Endothelial cell of umbilical vein (primary cell): ENCODE measurements at regions not wholly inside any gene's neighbourhood (a gene's known extent, or its start where the extent isn't known, plus 50 kb on each side); places are given as distances from the start of the nearest gene placed in this dataset.

Experiments
- BruUV-seq: library from RNA; stranded (reverse); fragments of 400-500 nt; replicated peaks from 2 replicates; lab custom pipeline; 2021; lab: Mats Ljungman, UMichigan
- CTCF ChIA-PET: fragments of 300-600, 350-600 bp; sonication (Branson Sonifier 250); formaldehyde crosslinking; loops from one replicate; lab custom pipeline; 2021; ENCODE audit warnings: antibody characterized with exemption, inconsistent platforms; lab: Charles Lee
- POLR2A ChIA-PET: fragments of 300-600, 350-600 bp; sonication (Branson Sonifier 250); formaldehyde crosslinking; loops from one replicate; lab custom pipeline; 2021; ENCODE audit warnings: antibody characterized with exemption, inconsistent platforms; lab: Charles Lee
- DNase-seq: peaks from one replicate; pipeline ENCODE4 v3.0.0-alpha.2; 2011; ENCODE audit warnings: low read depth, low spot score
- FAIRE-seq: peaks from 2 replicates; lab custom pipeline; 2011; peaks lifted over from hg19 to GRCh38; lab: Jason Lieb, UNC
- H2AFZ ChIP-seq: 2 replicates; pipeline ENCODE4 v1.6.0; 2012; ENCODE audit warnings: low read depth, low read length, control low read depth, inconsistent platforms
- H3K27ac ChIP-seq: 2 replicates; pipeline ENCODE4 v1.5.1; 2011; ENCODE audit warnings: low read depth, mild to moderate bottlenecking, control low read depth, low read length, moderate library complexity; ENCODE audit not compliant: insufficient read depth
- H3K27me3 ChIP-seq, 2 experiments: 2 replicates each; pipeline versions ENCODE4 v1.6.0 to v1.6.1; 2011; ENCODE audit warnings: low read length in 2 of 2, mixed read lengths in 1 of 2; ENCODE audit not compliant: control insufficient read depth in 2 of 2, insufficient read depth in 2 of 2
- H3K36me3 ChIP-seq, 2 experiments: 2 replicates in 1 of 2; 3 replicates in 1 of 2; pipeline ENCODE4 v1.5.1; 2011; ENCODE audit warnings: low read length in 2 of 2, mild to moderate bottlenecking in 1 of 2, moderate library complexity in 1 of 2; ENCODE audit not compliant: control insufficient read depth in 2 of 2, insufficient read depth in 2 of 2; ENCODE audit errors: extremely low read depth in 1 of 2
- H3K4me1 ChIP-seq: 3 replicates; pipeline ENCODE4 v1.5.1; 2011; ENCODE audit warnings: mild to moderate bottlenecking, low read length; ENCODE audit not compliant: control insufficient read depth, insufficient read depth; ENCODE audit errors: extremely low read depth
- H3K4me2 ChIP-seq: 2 replicates; pipeline ENCODE4 v1.6.1; 2011; ENCODE audit warnings: low read length, control low read depth, mixed read lengths; ENCODE audit not compliant: insufficient read depth
- H3K4me3 ChIP-seq, 3 experiments: fragments of 200-600 bp in 1 of 3; sonication (generic), shearing (Covaris generic) in 1 of 3; replicated peaks in 1 of 3; 2 replicates each; pipeline ENCODE4 v1.5.1; 2011 to 2016; ENCODE audit warnings: control low read depth in 3 of 3, low read length in 3 of 3, mild to moderate bottlenecking in 2 of 3, inconsistent platforms in 1 of 3, low read depth in 1 of 3, moderate library complexity in 1 of 3; ENCODE audit not compliant: insufficient read depth in 1 of 3
- H3K79me2 ChIP-seq: 2 replicates; pipeline ENCODE4 v1.6.0; 2012; ENCODE audit warnings: low read length, inconsistent platforms; ENCODE audit not compliant: control insufficient read depth, insufficient read depth
- H3K9ac ChIP-seq: replicated peaks from 2 replicates; pipeline ENCODE3; 2011; ENCODE audit warnings: low read length, control low read depth; ENCODE audit not compliant: insufficient read depth; ENCODE audit errors: extremely low read depth
- H3K9me1 ChIP-seq: replicated peaks from 3 replicates; pipeline ENCODE4 v1.6.0; 2011; ENCODE audit warnings: mild to moderate bottlenecking, low read length; ENCODE audit not compliant: control insufficient read depth, insufficient read depth; ENCODE audit errors: extremely low read depth
- H3K9me3 ChIP-seq: replicated peaks from 2 replicates; pipeline ENCODE4 v1.5.1; 2012; ENCODE audit warnings: low read length, inconsistent platforms; ENCODE audit not compliant: control insufficient read depth, insufficient read depth
- H4K20me1 ChIP-seq: replicated peaks from 2 replicates; pipeline ENCODE3; 2011; ENCODE audit warnings: mild to moderate bottlenecking, low read length; ENCODE audit not compliant: control insufficient read depth, insufficient read depth; ENCODE audit errors: extremely low read depth
- EZH2 ChIP-seq: IDR thresholded peaks from 2 replicates; pipeline ENCODE4 v1.6.1; 2012; ENCODE audit warnings: borderline replicate concordance, low read depth, mild to moderate bottlenecking, moderate library complexity, low read length, inconsistent platforms; ENCODE audit not compliant: severe bottlenecking
- FOS ChIP-seq: IDR thresholded peaks from 2 replicates; pipeline ENCODE4 v1.6.1; 2011; ENCODE audit warnings: mild to moderate bottlenecking, low read length, moderate library complexity, borderline replicate concordance; ENCODE audit not compliant: insufficient read depth
- GATA2 ChIP-seq: IDR thresholded peaks from 2 replicates; pipeline ENCODE4 v1.7.0; 2011; ENCODE audit warnings: low read depth, mild to moderate bottlenecking, moderate library complexity, mixed read lengths, low read length; ENCODE audit not compliant: insufficient read length, insufficient read depth
- JUN ChIP-seq: IDR thresholded peaks from 2 replicates; pipeline ENCODE4 v1.6.1; 2011; ENCODE audit warnings: borderline replicate concordance, low read depth; ENCODE audit not compliant: insufficient read length, insufficient read depth
- MYC ChIP-seq: IDR thresholded peaks from one replicate; pipeline ENCODE4 v1.6.1; 2011; ENCODE audit warnings: mild to moderate bottlenecking, low read depth, low read length
- POLR2A ChIP-seq: IDR thresholded peaks from 2 replicates; pipeline ENCODE4 v1.6.1; 2012; ENCODE audit warnings: low read depth, mild to moderate bottlenecking, control low read depth, low read length
- POLR2AphosphoS5 ChIP-seq: IDR thresholded peaks from 2 replicates; pipeline ENCODE4 v1.6.1; 2012; ENCODE audit warnings: low read depth, mild to moderate bottlenecking, control low read depth, low read length, moderate library complexity; ENCODE audit not compliant: insufficient read depth
- dilution Hi-C: fragments of 300-500 bp; cut with MboI; formaldehyde crosslinking; loops from one replicate; pipeline ENCODE4 v1.15.0; 2019; ENCODE audit warnings: low sequenced_read_pairs; ENCODE audit not compliant: extremely low pct_ligation_motif_present
- intact Hi-C: fragments of 100-400 bp; cut with micrococcal nuclease; formaldehyde crosslinking; loops from one replicate; pipeline ENCODE4 v1.10.0; 2022
- TF ChIP-seq, protein P1 (sequence below): IDR thresholded peaks from 2 replicates; pipeline ENCODE4 v1.6.1; 2011; ENCODE audit not compliant: insufficient read depth, insufficient read length
- TF ChIP-seq, protein P2 (sequence below), 2 donors: IDR thresholded peaks; 1 replicate in 1 of 2; 2 replicates in 1 of 2; pipeline ENCODE4 v1.5.1; 2011; ENCODE audit warnings: low read length in 2 of 2, mild to moderate bottlenecking in 2 of 2, moderate library complexity in 2 of 2, control low read depth in 1 of 2, inconsistent platforms in 1 of 2, low read depth in 1 of 2; ENCODE audit not compliant: insufficient read depth in 1 of 2; ENCODE audit errors: extremely low read depth in 1 of 2

DNA sequence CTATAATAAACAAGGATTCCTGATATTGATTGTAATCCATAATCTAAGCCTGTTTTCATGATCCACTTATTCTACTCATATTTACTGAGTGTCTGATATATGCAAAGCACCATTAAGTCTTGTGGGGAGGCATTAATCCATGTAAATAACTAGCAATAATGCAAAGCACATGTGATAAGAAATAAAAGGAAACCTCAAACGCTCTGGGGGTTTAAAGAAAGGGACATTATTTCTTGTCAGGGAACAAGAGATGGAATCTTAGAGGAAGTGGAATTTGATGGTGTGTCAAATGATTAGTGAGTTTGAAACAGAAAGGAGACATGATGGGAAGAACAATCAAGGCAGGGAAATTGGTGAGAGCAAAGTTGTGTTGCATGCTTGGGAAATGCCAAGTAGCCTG is 57.4 kb upstream of the FLT1 start:
- H3K9me3 ChIP-seq: no peaks in the 10 kb centered on the region
- BruUV-seq: no TSS peak
- H3K27ac ChIP-seq: no peak overlapping the region
- no peak overlapping the region for H2AFZ ChIP-seq
- no peak overlapping the region for H3K4me3 ChIP-seq
- dilution Hi-C loops (no loop called here), intact Hi-C loops (no loop called here)
- H3K4me2 ChIP-seq: no peak overlapping the region
- ChIA-PET CTCF (no interaction called here), POLR2A (no interaction called here)
- H3K79me2 ChIP-seq: no peaks in the 10 kb centered on the region
- no peaks in the 10 kb centered on the region for H3K27me3 ChIP-seq
- DNase-seq (no peak), FAIRE-seq (no peak)
- H3K9ac ChIP-seq: no peak overlapping the region
- no peaks in the 10 kb centered on the region for H4K20me1 ChIP-seq
- H3K4me1 ChIP-seq: no peaks in the 10 kb centered on the region
- H3K9me1 ChIP-seq: no peaks in the 10 kb centered on the region
- TF ChIP-seq POLR2AphosphoS5: no peak
- TF ChIP-seq, protein P1, sequence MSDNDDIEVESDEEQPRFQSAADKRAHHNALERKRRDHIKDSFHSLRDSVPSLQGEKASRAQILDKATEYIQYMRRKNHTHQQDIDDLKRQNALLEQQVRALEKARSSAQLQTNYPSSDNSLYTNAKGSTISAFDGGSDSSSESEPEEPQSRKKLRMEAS: no peak
- TF ChIP-seq MYC: no peak
- TF ChIP-seq GATA2: no peak
- TF ChIP-seq EZH2: no peak
- TF ChIP-seq, protein P2, sequence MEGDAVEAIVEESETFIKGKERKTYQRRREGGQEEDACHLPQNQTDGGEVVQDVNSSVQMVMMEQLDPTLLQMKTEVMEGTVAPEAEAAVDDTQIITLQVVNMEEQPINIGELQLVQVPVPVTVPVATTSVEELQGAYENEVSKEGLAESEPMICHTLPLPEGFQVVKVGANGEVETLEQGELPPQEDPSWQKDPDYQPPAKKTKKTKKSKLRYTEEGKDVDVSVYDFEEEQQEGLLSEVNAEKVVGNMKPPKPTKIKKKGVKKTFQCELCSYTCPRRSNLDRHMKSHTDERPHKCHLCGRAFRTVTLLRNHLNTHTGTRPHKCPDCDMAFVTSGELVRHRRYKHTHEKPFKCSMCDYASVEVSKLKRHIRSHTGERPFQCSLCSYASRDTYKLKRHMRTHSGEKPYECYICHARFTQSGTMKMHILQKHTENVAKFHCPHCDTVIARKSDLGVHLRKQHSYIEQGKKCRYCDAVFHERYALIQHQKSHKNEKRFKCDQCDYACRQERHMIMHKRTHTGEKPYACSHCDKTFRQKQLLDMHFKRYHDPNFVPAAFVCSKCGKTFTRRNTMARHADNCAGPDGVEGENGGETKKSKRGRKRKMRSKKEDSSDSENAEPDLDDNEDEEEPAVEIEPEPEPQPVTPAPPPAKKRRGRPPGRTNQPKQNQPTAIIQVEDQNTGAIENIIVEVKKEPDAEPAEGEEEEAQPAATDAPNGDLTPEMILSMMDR (IDR thresholded peaks at IDR 0.05; ENCODE audit: extremely low read depth in 1 of 2, insufficient read depth in 1 of 2, low read depth in 1 of 2, low read length in 2 of 2): no peak
- no peak for TF ChIP-seq POLR2A
- TF ChIP-seq FOS: no peak
- TF ChIP-seq JUN: no peak
- H3K36me3 ChIP-seq: no peaks in the 10 kb centered on the region
